Astrocyte (in vitro differentiated cells and primary cell): ENCODE measurements at regions not wholly inside any gene's neighbourhood (a gene's known extent, or its start where the extent isn't known, plus 50 kb on each side); places are given as distances from the start of the nearest gene placed in this dataset.

ENCODE experiments used
- EZH2 ChIP-seq: IDR thresholded peaks from 2 replicates; pipeline ENCODE4 v1.6.1; 2012; ENCODE audit warnings: mild to moderate bottlenecking, low read length, inconsistent platforms; ENCODE audit not compliant: insufficient read depth
- TF ChIP-seq, protein P1 (sequence below): IDR thresholded peaks from 2 replicates; pipeline ENCODE4 v1.5.1; 2011; ENCODE audit warnings: low read depth, mild to moderate bottlenecking, inconsistent platforms, low read length, moderate library complexity; ENCODE audit not compliant: insufficient read depth

DNA sequence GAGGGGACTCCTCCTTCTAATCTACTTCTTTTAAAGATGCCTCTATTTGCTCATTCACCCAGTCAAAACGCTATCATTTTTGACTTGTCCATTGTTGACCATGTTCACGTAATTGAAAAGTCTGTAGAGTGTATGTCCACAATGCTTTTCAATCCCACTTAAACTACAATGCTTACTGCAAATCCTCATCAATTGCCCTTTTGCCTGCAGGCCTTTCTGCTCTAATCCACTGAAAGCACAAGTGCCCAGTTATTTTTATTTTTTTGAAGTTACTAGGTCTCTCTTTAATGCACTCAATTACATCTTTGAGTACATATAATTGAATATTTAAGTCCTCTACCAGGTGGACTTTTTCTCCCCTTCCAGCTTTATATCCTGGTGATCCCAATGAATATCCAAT is 437.4 kb downstream of the PDGFC start:
- TF ChIP-seq, protein P1, sequence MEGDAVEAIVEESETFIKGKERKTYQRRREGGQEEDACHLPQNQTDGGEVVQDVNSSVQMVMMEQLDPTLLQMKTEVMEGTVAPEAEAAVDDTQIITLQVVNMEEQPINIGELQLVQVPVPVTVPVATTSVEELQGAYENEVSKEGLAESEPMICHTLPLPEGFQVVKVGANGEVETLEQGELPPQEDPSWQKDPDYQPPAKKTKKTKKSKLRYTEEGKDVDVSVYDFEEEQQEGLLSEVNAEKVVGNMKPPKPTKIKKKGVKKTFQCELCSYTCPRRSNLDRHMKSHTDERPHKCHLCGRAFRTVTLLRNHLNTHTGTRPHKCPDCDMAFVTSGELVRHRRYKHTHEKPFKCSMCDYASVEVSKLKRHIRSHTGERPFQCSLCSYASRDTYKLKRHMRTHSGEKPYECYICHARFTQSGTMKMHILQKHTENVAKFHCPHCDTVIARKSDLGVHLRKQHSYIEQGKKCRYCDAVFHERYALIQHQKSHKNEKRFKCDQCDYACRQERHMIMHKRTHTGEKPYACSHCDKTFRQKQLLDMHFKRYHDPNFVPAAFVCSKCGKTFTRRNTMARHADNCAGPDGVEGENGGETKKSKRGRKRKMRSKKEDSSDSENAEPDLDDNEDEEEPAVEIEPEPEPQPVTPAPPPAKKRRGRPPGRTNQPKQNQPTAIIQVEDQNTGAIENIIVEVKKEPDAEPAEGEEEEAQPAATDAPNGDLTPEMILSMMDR, result no peak
- no peak for TF ChIP-seq EZH2
